H1 (cell line): ENCODE measurements at regions not wholly inside any gene's neighbourhood (a gene's known extent, or its start where the extent isn't known, plus 50 kb on each side); places are given as distances from the start of the nearest gene placed in this dataset.
A peak's percentile ranks its signal among the peaks of the same experiment; 100 is the strongest.

Source experiments
- CTCF ChIA-PET: fragments of 300-600 bp; sonication (Branson Sonifier 250); formaldehyde crosslinking; loops from one replicate; lab custom pipeline; 2021; ENCODE audit not compliant: partially characterized antibody; lab: Charles Lee
- POLR2A ChIA-PET: fragments of 300-600 bp; sonication (Branson Sonifier 250); formaldehyde crosslinking; loops from one replicate; lab custom pipeline; 2021; ENCODE audit warnings: inconsistent platforms; ENCODE audit not compliant: partially characterized antibody; lab: Charles Lee
- DNase-seq, 2 experiments: peaks; one replicate each; pipeline versions ENCODE4 v3.0.0 to v3.0.0-alpha.2; 2010 to 2022; ENCODE audit warnings: low spot score in 2 of 2, low read depth in 1 of 2, mixed read lengths in 1 of 2
- FAIRE-seq: peaks from 2 replicates; lab custom pipeline; 2011; peaks lifted over from hg19 to GRCh38; lab: Jason Lieb, UNC
- H2AFZ ChIP-seq: 2 replicates; pipeline ENCODE4 v1.8.1; 2012; ENCODE audit warnings: low read length, inconsistent platforms
- H2AK5ac ChIP-seq: 2 replicates; pipeline ENCODE4 v1.6.1; 2013; ENCODE audit warnings: low read depth, low read length
- H2BK120ac ChIP-seq: replicated peaks from 2 replicates; pipeline ENCODE3; 2013; ENCODE audit warnings: low read depth, low read length, inconsistent platforms
- H2BK12ac ChIP-seq: 2 replicates; pipeline ENCODE4 v1.6.1; 2013; ENCODE audit warnings: low read depth, low read length
- H2BK15ac ChIP-seq: 2 replicates; pipeline ENCODE4 v1.6.1; 2013; ENCODE audit warnings: low read length
- H2BK20ac ChIP-seq: 2 replicates; pipeline ENCODE4 v1.6.1; 2013; ENCODE audit warnings: low read length
- H2BK5ac ChIP-seq: 2 replicates; pipeline ENCODE4 v1.6.1; 2013; ENCODE audit warnings: low read depth, low read length
- H3K14ac ChIP-seq: 2 replicates; pipeline ENCODE4 v1.6.1; 2013; ENCODE audit warnings: inconsistent platforms; ENCODE audit not compliant: insufficient read length
- H3K18ac ChIP-seq: 2 replicates; pipeline ENCODE4 v1.6.1; 2013; ENCODE audit warnings: low read length; ENCODE audit errors: extremely low read depth
- H3K23ac ChIP-seq: 2 replicates; pipeline ENCODE4 v1.6.1; 2013; ENCODE audit warnings: inconsistent platforms; ENCODE audit not compliant: insufficient read length
- H3K23me2 ChIP-seq: 2 replicates; pipeline ENCODE4 v1.6.1; 2013; ENCODE audit warnings: low read depth, low read length
- H3K27ac ChIP-seq: 2 replicates; pipeline ENCODE4 v1.6.1; 2011; ENCODE audit warnings: low read depth, low read length, inconsistent platforms
- H3K27me3 ChIP-seq, 4 experiments: replicated peaks in 1 of 4; 1 replicate in 1 of 4; 2 replicates in 3 of 4; pipeline versions ENCODE4 v1.6.1 to v1.8.1; 2011 to 2013; ENCODE audit warnings: low read length in 3 of 4, mild to moderate bottlenecking in 3 of 4, inconsistent platforms in 2 of 4, mixed read lengths in 2 of 4, moderate library complexity in 1 of 4; ENCODE audit not compliant: control insufficient read depth in 3 of 4, insufficient read depth in 3 of 4; ENCODE audit errors: extremely low read depth in 1 of 4
- H3K36me3 ChIP-seq, 4 experiments: 2 replicates each; pipeline versions ENCODE4 v1.6.1 to v1.8.1; 2011 to 2013; ENCODE audit warnings: mild to moderate bottlenecking in 4 of 4, low read length in 3 of 4, moderate library complexity in 2 of 4, control low read depth in 1 of 4, inconsistent platforms in 1 of 4; ENCODE audit not compliant: insufficient read depth in 4 of 4, control insufficient read depth in 2 of 4
- H3K4ac ChIP-seq: replicated peaks from 2 replicates; pipeline ENCODE3; 2013; ENCODE audit warnings: low read length, low read depth, mixed read lengths, inconsistent platforms; ENCODE audit not compliant: insufficient read length
- H3K4me1 ChIP-seq, 4 experiments: replicated peaks in 1 of 4; 1 replicate in 1 of 4; 2 replicates in 3 of 4; pipeline versions ENCODE4 v1.6.1 to v1.8.1; 2011 to 2013; ENCODE audit warnings: low read length in 3 of 4, inconsistent platforms in 2 of 4, mixed read lengths in 1 of 4; ENCODE audit not compliant: insufficient read depth in 4 of 4, control insufficient read depth in 3 of 4
- H3K4me2 ChIP-seq, 2 experiments: 2 replicates each; pipeline versions ENCODE4 v1.6.1 to v1.8.1; 2011 to 2013; ENCODE audit warnings: low read depth in 2 of 2, low read length in 2 of 2, control low read depth in 1 of 2, inconsistent platforms in 1 of 2, mild to moderate bottlenecking in 1 of 2; ENCODE audit not compliant: insufficient read depth in 1 of 2
- H3K4me3 ChIP-seq, 4 experiments: fragments of 200-600, 300-600 bp in 1 of 4; sonication (generic), shearing (Covaris generic), sonication (Bioruptor Twin) in 1 of 4; 2 replicates each; pipeline versions ENCODE4 v1.5.1 to v1.8.1; 2011 to 2016; ENCODE audit warnings: low read length in 4 of 4, low read depth in 3 of 4, control low read depth in 2 of 4, inconsistent platforms in 2 of 4, mild to moderate bottlenecking in 2 of 4, mixed read lengths in 1 of 4, moderate library complexity in 1 of 4; ENCODE audit not compliant: insufficient read depth in 2 of 4; ENCODE audit errors: extremely low read depth in 1 of 4
- H3K56ac ChIP-seq: replicated peaks from 2 replicates; pipeline ENCODE3; 2013; ENCODE audit warnings: low read depth, mild to moderate bottlenecking, mixed read lengths, low read length, inconsistent platforms; ENCODE audit not compliant: insufficient read length
- H3K79me1 ChIP-seq: 2 replicates; pipeline ENCODE4 v1.6.1; 2013; ENCODE audit warnings: low read depth, low read length, control low read depth
- H3K79me2 ChIP-seq, 2 experiments: 2 replicates each; pipeline versions ENCODE4 v1.6.1 to v1.8.1; 2012 to 2013; ENCODE audit warnings: low read length in 2 of 2, mild to moderate bottlenecking in 2 of 2, inconsistent platforms in 1 of 2; ENCODE audit not compliant: insufficient read depth in 2 of 2, control insufficient read depth in 1 of 2
- H3K9ac ChIP-seq, 4 experiments: replicated peaks in 1 of 4; 1 replicate in 1 of 4; 2 replicates in 3 of 4; pipeline versions ENCODE4 v1.6.1 to v1.8.1; 2011 to 2013; ENCODE audit warnings: low read depth in 3 of 4, low read length in 3 of 4, control low read depth in 2 of 4, mild to moderate bottlenecking in 2 of 4, moderate library complexity in 2 of 4, inconsistent platforms in 1 of 4; ENCODE audit errors: extremely low read depth in 1 of 4
- H3K9me3 ChIP-seq, 2 experiments: 2 replicates each; pipeline versions ENCODE4 v1.6.1 to v1.8.1; 2012 to 2013; ENCODE audit warnings: mild to moderate bottlenecking in 2 of 2, moderate library complexity in 2 of 2, control low read depth in 1 of 2, inconsistent platforms in 1 of 2, low read depth in 1 of 2, low read length in 1 of 2, mixed read lengths in 1 of 2; ENCODE audit not compliant: insufficient read depth in 2 of 2
- H4K20me1 ChIP-seq, 2 experiments: replicated peaks in 1 of 2; 2 replicates each; pipeline versions ENCODE3 to v1.8.1; 2011 to 2013; ENCODE audit warnings: inconsistent platforms in 2 of 2, low read length in 2 of 2, mild to moderate bottlenecking in 1 of 2; ENCODE audit not compliant: insufficient read depth in 2 of 2, control insufficient read depth in 1 of 2
- H4K5ac ChIP-seq: 2 replicates; pipeline ENCODE4 v1.6.1; 2013; ENCODE audit warnings: low read length, low read depth, mixed read lengths, inconsistent platforms; ENCODE audit not compliant: insufficient read length
- H4K8ac ChIP-seq: 2 replicates; pipeline ENCODE4 v1.8.0; 2013; ENCODE audit warnings: mild to moderate bottlenecking, moderate library complexity, low read length, inconsistent platforms; ENCODE audit not compliant: insufficient read depth; ENCODE audit errors: extremely low read depth
- H4K91ac ChIP-seq: replicated peaks from 2 replicates; pipeline ENCODE3; 2013; ENCODE audit warnings: low read length, mixed read lengths, inconsistent platforms; ENCODE audit not compliant: insufficient read length
- NRF1 ChIP-seq: IDR thresholded peaks from 2 replicates; pipeline ENCODE4 v1.6.1; 2011; ENCODE audit warnings: mild to moderate bottlenecking, low read depth, low read length, improper control_type of control experiment
- RAD21 ChIP-seq, 2 experiments: IDR thresholded peaks in 1 of 2; conservative IDR thresholded peaks in 1 of 2; 2 replicates each; pipeline ENCODE4 v1.6.1; 2011; ENCODE audit warnings: low read depth in 2 of 2, low read length in 2 of 2, improper control_type of control experiment in 1 of 2, inconsistent platforms in 1 of 2, mild to moderate bottlenecking in 1 of 2, moderate library complexity in 1 of 2
- SP2 ChIP-seq: IDR thresholded peaks from 2 replicates; pipeline ENCODE4 v1.6.1; 2012; ENCODE audit warnings: mild to moderate bottlenecking, low read length, inconsistent platforms
- WGBS, 2 experiments: shearing (Covaris generic) in 1 of 2; methylation state at CpG; one replicate each; pipeline versions ENCODE4 v1.1.6 to v1.1.7; 2013 to 2015; ENCODE audit warnings: low lambda C conversion rate in 2 of 2, mixed read lengths in 2 of 2, inconsistent platforms in 1 of 2, low coverage in 1 of 2, missing lambda C conversion rate in 1 of 2; ENCODE audit not compliant: insufficient replicate concordance in 2 of 2, insufficient coverage in 1 of 2, insufficient read length in 1 of 2; ENCODE audit errors: extremely low coverage in 1 of 2, missing lambda C conversion rate in 1 of 2; 5-methylcytosine and 5-hydroxymethylcytosine counted together

GRCh38 chr18:78073275-78073674 is 823.6 kb downstream of the GALR1 start:
- no peak overlapping the region for H2AK5ac ChIP-seq
- FAIRE-seq: no peak
- no peaks in the 10 kb centered on the region for H3K23me2 ChIP-seq
- H3K27ac ChIP-seq: no peak overlapping the region
- H3K79me1 ChIP-seq: no peaks in the 10 kb centered on the region
- no peaks in the 10 kb centered on the region for H3K9me3 ChIP-seq
- TF ChIP-seq NRF1: no peak
- TF ChIP-seq RAD21 (IDR thresholded peaks at IDR 0.05 in 1 of 2, conservative IDR thresholded peaks at IDR 0.05 in 1 of 2; ENCODE audit: low read depth in 2 of 2, low read length in 2 of 2): peak; percentile 38; a peak in 3 of 4 replicates
- TF ChIP-seq SP2: no peak
- TF ChIP-seq, all 59 proteins: peak for 1
- Histone ChIP-seq H4K20me1 (no peaks in the 10 kb centered on the region), H4K8ac (no peak overlapping the region), H3K4me1 (0 out of 7 replicates have a peak, but pooled peaks cover 0 to 2% (median 0%) of the 10 kb centered on the region in 4 experiments), H3K4me3 (no peak overlapping the region), H2BK20ac (no peak overlapping the region), H4K5ac (no peak overlapping the region), H3K27me3 (no peaks in the 10 kb centered on the region), H3K4ac (no peak overlapping the region), H3K56ac (no peak overlapping the region), H4K91ac (no peak overlapping the region), H3K18ac (no peak overlapping the region), H2AFZ (no peak overlapping the region), H2BK5ac (no peak overlapping the region), H3K23ac (no peak overlapping the region), H3K9ac (no peak overlapping the region), H3K14ac (no peak overlapping the region), H3K79me2 (no peaks in the 10 kb centered on the region), H2BK120ac (no peak overlapping the region), H3K36me3 (no peaks in the 10 kb centered on the region), H2BK15ac (no peak overlapping the region), H2BK12ac (no peak overlapping the region), H3K4me2 (no peak overlapping the region)
- no peak for DNase-seq
- CTCF ChIA-PET: interaction anchor here (0.6 to 1.9 kb wide), 4 partner anchors 41 to 356 kb away, joined by 3 read pairs; no protein-coding TSS in a partner anchor
- POLR2A ChIA-PET: no interaction called here
- WGBS, 2 experiments: 91% methylated on average over 5 of the region's 5 CpGs; no CpG with 5 or more reads in 1 of the 2 experiments
